Kidney (tissue), 13 donors: ENCODE measurements at regions not wholly inside any gene's neighbourhood (a gene's known extent, or its start where the extent isn't known, plus 50 kb on each side); places are given as distances from the start of the nearest gene placed in this dataset.

Experiments used
- DNase-seq, 5 donors: peaks; one replicate each; pipeline ENCODE4 v3.0.0-alpha.2; 2013 to 2020
- FAIRE-seq: peaks from 2 replicates; lab custom pipeline; 2012; peaks lifted over from hg19 to GRCh38; lab: Jason Lieb, UNC
- H3K27ac ChIP-seq, 2 donors: one replicate each; pipeline ENCODE4 v1.7.0; 2013; ENCODE audit warnings: low read depth in 2 of 2, low read length in 2 of 2, inconsistent platforms in 1 of 2
- H3K27me3 ChIP-seq: one replicate; pipeline ENCODE4 v1.7.1; 2013; ENCODE audit warnings: low read length, inconsistent platforms; ENCODE audit not compliant: control insufficient read depth, insufficient read depth
- H3K36me3 ChIP-seq, 3 donors: one replicate each; pipeline versions ENCODE4 v1.7.0 to v1.7.1; 2013; ENCODE audit warnings: low read length in 3 of 3, control low read depth in 1 of 3, inconsistent platforms in 1 of 3; ENCODE audit not compliant: insufficient read depth in 3 of 3, control insufficient read depth in 2 of 3
- H3K4me1 ChIP-seq, 3 donors: one replicate each; pipeline versions ENCODE4 v1.7.0 to v1.7.1; 2013; ENCODE audit warnings: low read length in 3 of 3, inconsistent platforms in 1 of 3, low read depth in 1 of 3; ENCODE audit not compliant: control insufficient read depth in 2 of 3, insufficient read depth in 2 of 3
- H3K4me3 ChIP-seq, 3 donors: one replicate each; pipeline versions ENCODE4 v1.7.0 to v1.8.1; 2013; ENCODE audit warnings: low read length in 3 of 3, control low read depth in 1 of 3, inconsistent platforms in 1 of 3
- H3K9ac ChIP-seq, 3 donors: one replicate each; pipeline versions ENCODE4 v1.7.0 to v1.7.1; 2013; ENCODE audit warnings: low read length in 3 of 3, control low read depth in 1 of 3, inconsistent platforms in 1 of 3
- H3K9me3 ChIP-seq, 3 donors: one replicate each; pipeline versions ENCODE4 v1.7.0 to v1.7.1; 2013; ENCODE audit warnings: low read length in 3 of 3, control low read depth in 1 of 3, inconsistent platforms in 1 of 3; ENCODE audit not compliant: control insufficient read depth in 2 of 3, insufficient read depth in 1 of 3
- CTCF ChIP-seq: IDR thresholded peaks from 3 replicates; pipeline ENCODE4 v1.5.1; 2012; ENCODE audit warnings: mild to moderate bottlenecking, moderate library complexity, borderline replicate concordance; ENCODE audit not compliant: insufficient read depth; ENCODE audit errors: extremely low read depth
- intact Hi-C: fragments of 100-400 bp; cut with DNase I; formaldehyde crosslinking; loops from one replicate; pipeline ENCODE4 v1.11.1; 2022
- donor health status: control.
- donor health status: control.
- donor health status: control.
- donor health status: control.
- donor health status: control.
- donor health status: DM: yes; HTN: yes; CAD: no.
- donor health status: Normal renal cell carcinoma (clear cell type).

GRCh38 chr13:105816994-105817393 lies 718.5 kb downstream of the EFNB2 start:
- peak in 4 of 5 donors; percentile 50 to 93 (median 76) for DNase-seq

DNA sequence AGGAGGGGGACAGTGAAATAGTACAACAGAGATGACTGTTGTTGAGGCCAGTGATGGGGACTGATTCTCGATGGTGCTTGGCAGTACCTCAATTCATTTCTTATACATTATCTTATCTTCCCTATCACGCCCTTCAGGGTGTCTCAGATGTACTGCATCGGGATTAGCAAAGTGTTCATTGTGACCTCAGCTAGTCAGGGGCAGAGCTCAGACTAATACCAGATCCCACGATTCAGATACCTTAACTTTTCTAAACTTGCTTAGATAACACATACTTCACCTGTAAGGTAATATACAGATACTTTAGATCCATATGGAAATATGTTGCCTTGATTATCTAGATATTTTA lies 720.6 kb downstream of the EFNB2 start:
- no peak for TF ChIP-seq CTCF
- FAIRE-seq = no peak

More at GRCh38 chr13:105816994-105817393, 718.5 kb downstream of the EFNB2 start:
- no peak for FAIRE-seq
- H3K27me3 ChIP-seq = no peaks in the 10 kb centered on the region
- H3K9ac ChIP-seq = no peak overlapping the region
- no peaks in the 10 kb centered on the region for H3K9me3 ChIP-seq
- H3K4me1 ChIP-seq = peaks cover 0 to 3% (median 0%) of the 10 kb centered on the region in 3 donors
- TF ChIP-seq CTCF = no peak
- intact Hi-C loops = no loop called here
- H3K27ac ChIP-seq = no peak overlapping the region
- H3K36me3 ChIP-seq = no peaks in the 10 kb centered on the region
- H3K4me3 ChIP-seq = no peak overlapping the region

DNA sequence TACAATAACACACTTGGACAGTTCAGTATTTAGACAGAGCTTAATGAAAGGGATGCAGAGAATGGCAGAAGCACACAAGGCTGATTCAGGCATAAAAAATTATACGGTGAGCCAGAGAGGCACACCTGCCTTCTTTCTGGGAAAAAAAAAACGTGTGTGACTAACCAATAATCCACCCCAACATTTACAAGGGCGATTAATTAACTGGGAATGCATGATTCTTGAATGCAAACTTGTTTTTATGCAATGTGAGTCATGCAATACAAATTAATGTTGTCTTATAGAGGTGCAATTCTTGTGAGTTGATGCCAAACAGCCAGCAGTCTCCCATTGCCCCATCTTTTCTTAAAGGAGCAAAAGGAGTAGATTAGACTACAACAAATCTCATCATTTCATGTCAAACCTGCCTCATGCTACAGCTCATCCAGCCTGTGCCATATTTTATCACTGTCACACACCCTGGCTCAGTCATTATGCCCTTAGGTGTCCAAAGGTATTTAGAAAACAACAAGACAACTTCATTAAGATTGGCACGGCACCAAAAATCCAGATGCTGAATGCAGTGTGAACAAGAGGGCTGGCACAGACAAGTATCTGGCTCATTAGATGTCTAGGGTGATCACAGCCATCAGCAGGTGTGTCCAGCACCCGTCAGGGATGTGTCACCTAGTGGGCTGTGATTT lies 721.1 kb downstream of the EFNB2 start:
- Histone ChIP-seq H3K27ac (no peak overlapping the region), H3K9me3 (no peaks in the 10 kb centered on the region), H3K36me3 (no peaks in the 10 kb centered on the region), H3K4me1 (peaks cover 0 to 3% (median 0%) of the 10 kb centered on the region in 3 donors), H3K4me3 (no peak overlapping the region), H3K27me3 (no peaks in the 10 kb centered on the region), H3K9ac (no peak overlapping the region)
- no peak for TF ChIP-seq CTCF
- no peak for FAIRE-seq
- intact Hi-C loops = no loop called here
- no peak for DNase-seq

More for the DNA sequence above, 720.6 kb downstream of the EFNB2 start:
- Histone ChIP-seq H3K9ac (no peak overlapping the region), H3K27me3 (no peaks in the 10 kb centered on the region), H3K27ac (no peak overlapping the region), H3K4me3 (no peak overlapping the region), H3K4me1 (peaks cover 0 to 3% (median 0%) of the 10 kb centered on the region in 3 donors), H3K36me3 (no peaks in the 10 kb centered on the region), H3K9me3 (no peaks in the 10 kb centered on the region)
- intact Hi-C loops = no loop called here
- no peak for DNase-seq

DNA sequence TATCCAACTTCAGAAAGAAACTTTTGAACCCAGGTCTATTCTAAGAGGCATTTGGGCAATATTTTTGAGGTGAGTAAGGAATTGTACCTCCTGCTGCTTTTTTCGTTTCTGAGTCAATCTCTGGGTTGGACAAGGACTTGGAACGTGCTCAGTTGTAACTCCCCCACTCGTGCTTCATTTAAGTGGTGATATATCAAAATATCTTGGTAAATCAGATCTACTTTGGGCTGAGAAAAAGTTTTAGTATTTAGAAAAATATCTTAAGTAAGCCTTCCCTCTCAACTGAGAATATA lies 728.9 kb downstream of the EFNB2 start:
- Histone ChIP-seq H3K9me3 (no peaks in the 10 kb centered on the region), H3K9ac (no peak overlapping the region), H3K4me3 (no peak overlapping the region), H3K27ac (no peak overlapping the region), H3K27me3 (no peaks in the 10 kb centered on the region), H3K36me3 (no peaks in the 10 kb centered on the region), H3K4me1 (no peaks in the 10 kb centered on the region)
- no peak for FAIRE-seq
- TF ChIP-seq CTCF = no peak
- intact Hi-C loops = no loop called here
- DNase-seq = no peak
